ENCODE measurements at regions not wholly inside any gene's neighbourhood (a gene's known extent, or its start where the extent isn't known, plus 50 kb on each side); places are given as distances from the start of the nearest gene placed in this dataset.
"Not testable (repeated sequence)": the region's sequence is repeated elsewhere in the genome, so short reads cannot be mapped to it uniquely, and the experiment has no call there.

DNA sequence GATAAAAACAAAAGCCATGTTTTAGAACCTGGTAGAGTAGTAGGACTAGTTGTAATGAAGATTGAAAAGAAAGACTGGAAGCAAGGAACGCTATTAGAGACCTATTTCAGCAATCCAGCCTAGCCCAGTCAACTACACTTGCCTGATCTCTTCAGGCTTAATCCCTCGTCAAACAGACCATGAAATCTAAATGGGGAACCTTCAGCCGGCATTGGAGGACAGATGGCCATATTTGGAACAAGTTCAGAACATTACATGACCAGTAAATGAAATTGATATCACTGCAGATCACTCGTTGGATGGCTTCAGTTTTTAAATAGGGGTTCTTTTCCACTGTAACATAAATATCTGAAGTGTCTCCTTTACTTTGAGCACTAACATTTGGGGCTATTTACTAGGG, 84.8 kb upstream of the WDR44 start:
- DNase-seq = peak; percentile 19

DNA sequence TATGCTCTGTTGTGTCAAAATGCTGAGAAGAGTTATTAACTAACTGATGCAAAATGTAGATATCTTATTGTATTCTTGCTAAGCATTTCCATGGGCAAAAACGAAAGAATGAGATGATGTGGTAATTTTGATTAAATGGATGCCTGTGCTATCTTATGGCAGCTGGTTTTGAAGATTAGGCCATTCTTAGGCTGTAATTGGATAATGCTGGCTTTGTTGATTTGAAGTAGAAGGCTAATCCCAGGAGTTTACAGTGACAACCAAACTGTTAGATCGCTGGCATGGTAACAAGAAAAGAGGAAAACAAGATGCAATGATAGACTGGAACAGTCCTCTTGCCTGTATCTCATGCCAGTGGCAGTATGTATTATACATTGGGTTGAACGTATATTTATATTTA, 74.1 kb upstream of the WDR44 start:
- DNase-seq = no peak

DNA sequence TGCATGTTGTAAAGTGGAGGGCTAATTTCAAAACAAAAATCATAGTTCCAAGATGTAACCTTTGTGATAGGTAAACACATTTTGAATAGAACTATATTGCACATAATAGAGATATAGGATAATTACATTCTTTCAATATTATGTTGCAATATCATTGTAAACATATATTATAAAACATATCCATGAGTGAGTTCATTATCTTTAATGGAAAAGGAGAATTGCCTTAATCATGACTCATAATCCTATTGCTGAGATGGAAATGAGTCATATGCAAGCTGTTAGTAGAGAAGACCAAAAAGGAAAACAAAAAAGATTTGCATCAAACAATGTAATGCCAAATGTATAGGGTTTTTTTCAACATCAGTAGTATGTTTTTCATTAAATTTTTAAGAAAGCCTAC, 73.7 kb upstream of the WDR44 start:
- no peak for DNase-seq

GRCh38 chrX:118286066-118286762, 59.7 kb upstream of the WDR44 start:
- no peak for DNase-seq

DNA sequence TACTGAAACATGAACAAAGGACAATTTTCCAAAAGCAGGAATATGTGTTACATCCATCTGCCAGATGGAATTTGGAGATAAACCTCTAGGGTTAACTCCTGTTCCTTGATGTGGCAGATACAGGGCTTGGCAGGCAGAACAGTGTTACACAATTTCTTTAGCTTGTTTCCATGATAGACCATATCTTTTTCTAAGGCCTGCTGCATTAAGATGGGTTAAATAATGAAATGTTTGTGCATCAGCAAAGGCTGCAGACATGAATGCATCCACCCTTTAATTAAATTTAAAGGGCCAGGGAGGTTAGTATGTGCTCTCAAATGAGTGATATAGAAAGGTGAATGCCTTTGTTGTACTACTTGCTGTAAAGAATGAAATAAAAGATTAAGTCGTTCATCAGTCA, 50.1 kb upstream of the WDR44 start:
- DNase-seq = not testable (repeated sequence)

All from right hindlimb (tissue), 1 donor.